OCI-LY3 (cell line): ENCODE measurements at regions not wholly inside any gene's neighbourhood (a gene's known extent, or its start where the extent isn't known, plus 50 kb on each side); places are given as distances from the start of the nearest gene placed in this dataset.
A peak's percentile ranks its signal among the peaks of the same experiment; 100 is the strongest.

Source experiments
- H2AFZ ChIP-seq: fragments of 200-600, 300-600 bp; shearing (Covaris generic); 2 replicates; pipeline ENCODE4 v1.6.0; 2014; ENCODE audit warnings: antibody characterized with exemption, low read depth, low read length
- H3K27ac ChIP-seq: fragments of 200-600, 300-600 bp; sonication (generic); 2 replicates; pipeline ENCODE4 v1.5.1; 2014; ENCODE audit warnings: mild to moderate bottlenecking, low read length, moderate library complexity, mixed read lengths
- H3K27me3 ChIP-seq: fragments of 200-600, 300-600 bp; sonication (generic); 2 replicates; pipeline ENCODE4 v1.6.1; 2014; ENCODE audit warnings: low read depth, low read length, mixed read lengths
- H3K36me3 ChIP-seq: fragments of 200-600, 300-600 bp; sonication (generic); replicated peaks from 2 replicates; pipeline ENCODE3; 2014; ENCODE audit warnings: low read depth, low read length, mixed read lengths
- H3K4me1 ChIP-seq: fragments of 300-600, 200-600 bp; sonication (generic); 2 replicates; pipeline ENCODE4 v1.6.1; 2014; ENCODE audit warnings: low read length, mixed read lengths
- H3K4me2 ChIP-seq: fragments of 200-600, 300-600 bp; sonication (generic); 2 replicates; pipeline ENCODE4 v1.6.1; 2014; ENCODE audit warnings: low read length, mixed read lengths
- H3K4me3 ChIP-seq: fragments of 300-600, 200-600 bp; sonication (generic); 2 replicates; pipeline ENCODE4 v1.5.1; 2014; ENCODE audit warnings: antibody characterized with exemption, mild to moderate bottlenecking, low read length, moderate library complexity
- H3K79me2 ChIP-seq: fragments of 300-600, 200-600 bp; shearing (Covaris generic); 2 replicates; pipeline ENCODE4 v1.6.1; 2014; ENCODE audit warnings: mild to moderate bottlenecking, low read length, mixed read lengths
- H3K9ac ChIP-seq: fragments of 300-600, 200-600 bp; shearing (Covaris generic); 2 replicates; pipeline ENCODE4 v1.6.0; 2014; ENCODE audit warnings: mild to moderate bottlenecking, low read length, moderate library complexity
- H3K9me3 ChIP-seq: fragments of 200-600, 300-600 bp; shearing (Covaris generic); 2 replicates; pipeline ENCODE4 v1.6.1; 2014; ENCODE audit warnings: low read length, mixed read lengths; ENCODE audit not compliant: insufficient read depth
- H4K20me1 ChIP-seq: fragments of 200-600, 300-600 bp; sonication (generic); 2 replicates; pipeline ENCODE4 v1.6.1; 2016; ENCODE audit warnings: low read length, mixed read lengths; ENCODE audit not compliant: insufficient read depth
- EZH2phosphoT487 ChIP-seq: fragments of 200-600 bp; shearing (Covaris generic); IDR thresholded peaks from 2 replicates; pipeline ENCODE4 v1.6.1; 2018; ENCODE audit warnings: antibody characterized with exemption, mixed run types, low read depth
- TF ChIP-seq, protein P1 (sequence below): fragments of 200-600, 300-600 bp; sonication (generic); IDR thresholded peaks from 2 replicates; pipeline ENCODE4 v1.5.1; 2014; ENCODE audit warnings: antibody characterized with exemption, low read length, low read depth

DNA sequence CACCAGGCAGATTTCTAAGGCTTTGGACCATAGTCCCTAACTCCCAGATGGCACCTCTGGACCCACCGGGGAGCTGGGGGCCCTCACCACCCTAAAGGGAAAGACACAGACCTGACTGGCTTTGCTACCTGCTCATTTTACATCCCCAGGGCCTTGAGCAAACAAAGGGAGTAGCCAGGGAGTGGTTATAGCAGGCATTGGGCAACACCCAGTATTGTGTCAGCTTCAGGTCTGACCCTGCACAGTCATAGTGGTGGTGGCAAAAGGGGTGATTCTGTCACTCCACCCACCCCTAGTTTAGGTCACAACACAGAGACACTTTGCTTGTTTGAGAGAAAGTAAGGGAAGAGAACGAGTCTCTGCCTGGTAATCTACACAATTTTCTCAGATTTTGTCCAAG is 352.5 kb downstream of the DIPK2A start:
- Histone ChIP-seq H2AFZ (no peak overlapping the region), H3K36me3 (peaks cover 3% of the 10 kb centered on the region), H4K20me1 (no peaks in the 10 kb centered on the region), H3K79me2 (no peaks in the 10 kb centered on the region), H3K27ac (no peak overlapping the region), H3K27me3 (no peaks in the 10 kb centered on the region), H3K9ac (no peak overlapping the region), H3K9me3 (no peaks in the 10 kb centered on the region), H3K4me3 (no peak overlapping the region), H3K4me1 (no peaks in the 10 kb centered on the region), H3K4me2 (no peak overlapping the region)
- TF ChIP-seq, protein P1, sequence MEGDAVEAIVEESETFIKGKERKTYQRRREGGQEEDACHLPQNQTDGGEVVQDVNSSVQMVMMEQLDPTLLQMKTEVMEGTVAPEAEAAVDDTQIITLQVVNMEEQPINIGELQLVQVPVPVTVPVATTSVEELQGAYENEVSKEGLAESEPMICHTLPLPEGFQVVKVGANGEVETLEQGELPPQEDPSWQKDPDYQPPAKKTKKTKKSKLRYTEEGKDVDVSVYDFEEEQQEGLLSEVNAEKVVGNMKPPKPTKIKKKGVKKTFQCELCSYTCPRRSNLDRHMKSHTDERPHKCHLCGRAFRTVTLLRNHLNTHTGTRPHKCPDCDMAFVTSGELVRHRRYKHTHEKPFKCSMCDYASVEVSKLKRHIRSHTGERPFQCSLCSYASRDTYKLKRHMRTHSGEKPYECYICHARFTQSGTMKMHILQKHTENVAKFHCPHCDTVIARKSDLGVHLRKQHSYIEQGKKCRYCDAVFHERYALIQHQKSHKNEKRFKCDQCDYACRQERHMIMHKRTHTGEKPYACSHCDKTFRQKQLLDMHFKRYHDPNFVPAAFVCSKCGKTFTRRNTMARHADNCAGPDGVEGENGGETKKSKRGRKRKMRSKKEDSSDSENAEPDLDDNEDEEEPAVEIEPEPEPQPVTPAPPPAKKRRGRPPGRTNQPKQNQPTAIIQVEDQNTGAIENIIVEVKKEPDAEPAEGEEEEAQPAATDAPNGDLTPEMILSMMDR: no peak
- TF ChIP-seq EZH2phosphoT487: no peak

DNA sequence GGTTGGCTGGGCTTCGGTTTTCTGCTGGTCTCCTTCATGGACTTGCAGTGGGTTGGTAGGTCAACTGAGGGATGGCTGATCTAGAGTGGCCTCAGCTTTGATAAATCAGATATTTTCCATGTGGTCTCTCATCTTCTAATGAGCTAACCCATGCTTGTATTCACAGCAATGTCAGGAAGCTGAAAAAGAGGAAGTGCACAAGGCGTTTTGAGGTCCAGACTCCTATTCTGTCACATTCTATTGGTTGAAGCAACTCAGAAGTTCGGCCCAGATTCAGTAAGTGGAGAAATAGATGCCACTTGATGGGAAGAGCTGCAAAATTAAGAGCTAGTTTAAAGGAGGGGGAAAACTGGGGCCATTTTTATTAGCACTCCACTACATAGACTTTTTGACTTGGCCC is 361.2 kb downstream of the DIPK2A start:
- no peak for TF ChIP-seq EZH2phosphoT487
- TF ChIP-seq, protein P1: no peak
- H3K4me2 ChIP-seq: no peak overlapping the region

DNA sequence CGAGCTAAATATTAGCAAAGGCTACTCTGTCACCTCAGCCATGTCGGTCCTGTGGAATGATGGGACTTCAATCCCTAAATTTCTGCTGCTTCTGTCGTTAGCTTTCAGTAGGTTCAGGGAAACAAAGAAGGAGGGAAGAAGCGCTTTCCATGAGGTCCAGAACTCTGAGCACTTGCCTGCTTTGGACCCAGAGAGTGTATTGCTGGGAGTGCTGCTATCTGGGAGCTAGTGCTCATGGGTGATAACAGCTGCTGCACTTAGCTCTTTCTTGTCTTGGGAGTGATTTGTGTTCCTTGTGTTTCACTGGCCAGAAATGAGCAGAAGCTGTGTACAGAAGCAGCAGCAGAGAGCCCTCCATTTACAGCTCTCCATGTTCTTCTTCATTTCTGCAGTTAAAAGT is 369.8 kb downstream of the DIPK2A start:
- H3K27me3 ChIP-seq: no peaks in the 10 kb centered on the region
- no peaks in the 10 kb centered on the region for H3K79me2 ChIP-seq
- no peaks in the 10 kb centered on the region for H3K36me3 ChIP-seq
- peaks cover 18% of the 10 kb centered on the region for H3K4me1 ChIP-seq
- H3K4me2 ChIP-seq: no peak overlapping the region
- no peak for TF ChIP-seq EZH2phosphoT487
- TF ChIP-seq, protein P1: no peak
- H3K9ac ChIP-seq: no peak overlapping the region
- H3K4me3 ChIP-seq: no peak overlapping the region
- H3K27ac ChIP-seq: no peak overlapping the region
- no peak overlapping the region for H2AFZ ChIP-seq
- H3K9me3 ChIP-seq: no peaks in the 10 kb centered on the region
- H4K20me1 ChIP-seq: no peaks in the 10 kb centered on the region

More for the DNA sequence above, 361.2 kb downstream of the DIPK2A start:
- no peak overlapping the region for H3K27ac ChIP-seq
- no peaks in the 10 kb centered on the region for H3K27me3 ChIP-seq
- H3K79me2 ChIP-seq: no peaks in the 10 kb centered on the region
- H3K4me1 ChIP-seq: peaks cover 7% of the 10 kb centered on the region
- no peak overlapping the region for H3K4me3 ChIP-seq
- 0 out of 2 replicates have a peak overlapping the region, but pooled peaks have one; percentile 32 for H2AFZ ChIP-seq
- H4K20me1 ChIP-seq: no peaks in the 10 kb centered on the region
- no peaks in the 10 kb centered on the region for H3K9me3 ChIP-seq
- H3K9ac ChIP-seq: no peak overlapping the region
- no peaks in the 10 kb centered on the region for H3K36me3 ChIP-seq

DNA sequence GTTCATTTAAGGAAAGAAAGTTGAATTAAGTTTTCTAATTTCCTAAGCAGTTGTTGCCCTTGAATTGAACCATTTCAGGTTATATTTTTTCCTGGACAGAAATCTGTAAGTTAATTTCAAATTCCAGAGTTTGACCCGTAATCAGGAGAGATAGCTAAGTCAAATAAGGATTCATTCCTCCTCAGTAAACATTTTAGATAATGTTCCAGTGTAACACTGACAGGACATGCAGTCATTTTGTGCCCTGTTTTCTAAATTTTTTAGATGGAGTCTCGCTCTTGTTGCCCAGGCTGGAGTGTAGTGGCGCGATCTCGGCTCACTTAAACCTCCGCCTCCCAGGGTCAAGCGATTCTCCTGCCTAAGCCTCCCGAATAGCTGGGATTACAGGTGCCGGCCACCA is 371.7 kb downstream of the DIPK2A start:
- Histone ChIP-seq H3K9me3 (no peaks in the 10 kb centered on the region), H3K4me1 (peaks cover 18% of the 10 kb centered on the region), H3K79me2 (no peaks in the 10 kb centered on the region), H2AFZ (no peak overlapping the region), H3K36me3 (no peaks in the 10 kb centered on the region), H3K4me2 (peak overlapping the region; percentile 70), H3K9ac (no peak overlapping the region), H3K27ac (peak overlapping the region; percentile 50; the same call in 1 of the 2 replicates), H4K20me1 (no peaks in the 10 kb centered on the region), H3K4me3 (0 out of 2 replicates have a peak overlapping the region, but pooled peaks have one; percentile 38), H3K27me3 (no peaks in the 10 kb centered on the region)
- TF ChIP-seq EZH2phosphoT487: no peak
- TF ChIP-seq, protein P1: no peak
